Fibroblast of lung (primary cell): ENCODE measurements at regions not wholly inside any gene's neighbourhood (a gene's known extent, or its start where the extent isn't known, plus 50 kb on each side); places are given as distances from the start of the nearest gene placed in this dataset.
A peak's percentile ranks its signal among the peaks of the same experiment; 100 is the strongest.

Experiments used
- DNase-seq, 2 donors: peaks; one replicate each; pipeline versions ENCODE4 v3.0.0 to v3.0.0-alpha.2; 2010; ENCODE audit warnings: low read depth in 2 of 2
- H2AFZ ChIP-seq: 2 replicates; pipeline ENCODE4 v1.5.1; 2012; ENCODE audit warnings: low read length, control low read depth, inconsistent platforms
- H3K27ac ChIP-seq: 2 replicates; pipeline ENCODE4 v1.5.1; 2011; ENCODE audit warnings: low read length, control low read depth; ENCODE audit not compliant: insufficient read depth
- H3K27me3 ChIP-seq: 2 replicates; pipeline ENCODE4 v1.5.1; 2011; ENCODE audit warnings: mild to moderate bottlenecking, low read length; ENCODE audit not compliant: control insufficient read depth, insufficient read depth
- H3K36me3 ChIP-seq: 2 replicates; pipeline ENCODE4 v1.5.1; 2011; ENCODE audit warnings: low read length; ENCODE audit not compliant: control insufficient read depth, insufficient read depth
- H3K4me1 ChIP-seq: 2 replicates; pipeline ENCODE4 v1.5.1; 2011; ENCODE audit warnings: low read length; ENCODE audit not compliant: control insufficient read depth, insufficient read depth; ENCODE audit errors: extremely low read depth
- H3K4me2 ChIP-seq: 2 replicates; pipeline ENCODE4 v1.5.1; 2011; ENCODE audit warnings: low read length, control low read depth; ENCODE audit not compliant: insufficient read depth; ENCODE audit errors: extremely low read depth
- H3K4me3 ChIP-seq, 4 experiments: fragments of 200-600 bp in 1 of 4; sonication (generic) in 1 of 4; replicated peaks in 1 of 4; 2 replicates each; pipeline ENCODE4 v1.5.1; 2011 to 2016; ENCODE audit warnings: low read length in 4 of 4, low read depth in 3 of 4, mild to moderate bottlenecking in 3 of 4, control low read depth in 2 of 4, inconsistent platforms in 1 of 4, mixed read lengths in 1 of 4; ENCODE audit not compliant: insufficient read depth in 1 of 4; ENCODE audit errors: control extremely low read depth in 1 of 4
- H3K79me2 ChIP-seq: 2 replicates; pipeline ENCODE4 v1.5.1; 2012; ENCODE audit warnings: mild to moderate bottlenecking, low read length, inconsistent platforms; ENCODE audit not compliant: control insufficient read depth, insufficient read depth
- H3K9ac ChIP-seq: 2 replicates; pipeline ENCODE4 v1.5.1; 2011; ENCODE audit warnings: mild to moderate bottlenecking, low read length, control low read depth; ENCODE audit not compliant: insufficient read depth
- H3K9me3 ChIP-seq: 2 replicates; pipeline ENCODE4 v1.5.1; 2012; ENCODE audit warnings: low read depth, low read length; ENCODE audit not compliant: control insufficient read depth, insufficient read depth
- H4K20me1 ChIP-seq: 2 replicates; pipeline ENCODE4 v1.5.1; 2011; ENCODE audit warnings: low read length; ENCODE audit not compliant: control insufficient read depth, insufficient read depth; ENCODE audit errors: extremely low read depth
- EZH2 ChIP-seq: IDR thresholded peaks from 2 replicates; pipeline ENCODE4 v1.5.1; 2012; ENCODE audit warnings: low read length, control low read depth, mild to moderate bottlenecking; ENCODE audit errors: missing control alignments
- TF ChIP-seq, protein P1 (sequence below), 2 donors: IDR thresholded peaks in 1 of 2; conservative IDR thresholded peaks in 1 of 2; 1 replicate in 1 of 2; 2 replicates in 1 of 2; pipeline ENCODE4 v1.5.1; 2011 to 2012; ENCODE audit warnings: low read length in 2 of 2, control low read depth in 1 of 2, inconsistent platforms in 1 of 2, low read depth in 1 of 2, mild to moderate bottlenecking in 1 of 2

- no peaks in the 10 kb centered on the region for H4K20me1 ChIP-seq
- H3K9me3 ChIP-seq = no peaks in the 10 kb centered on the region
- H3K27ac ChIP-seq = no peak overlapping the region
- H2AFZ ChIP-seq = no peak overlapping the region
- DNase-seq = no peak
- peaks cover 15% of the 10 kb centered on the region for H3K4me1 ChIP-seq
- H3K79me2 ChIP-seq = no peaks in the 10 kb centered on the region
- H3K4me3 ChIP-seq = no peak overlapping the region
- no peak overlapping the region for H3K4me2 ChIP-seq
- no peaks in the 10 kb centered on the region for H3K27me3 ChIP-seq
- TF ChIP-seq EZH2 = no peak
- TF ChIP-seq, protein P1, sequence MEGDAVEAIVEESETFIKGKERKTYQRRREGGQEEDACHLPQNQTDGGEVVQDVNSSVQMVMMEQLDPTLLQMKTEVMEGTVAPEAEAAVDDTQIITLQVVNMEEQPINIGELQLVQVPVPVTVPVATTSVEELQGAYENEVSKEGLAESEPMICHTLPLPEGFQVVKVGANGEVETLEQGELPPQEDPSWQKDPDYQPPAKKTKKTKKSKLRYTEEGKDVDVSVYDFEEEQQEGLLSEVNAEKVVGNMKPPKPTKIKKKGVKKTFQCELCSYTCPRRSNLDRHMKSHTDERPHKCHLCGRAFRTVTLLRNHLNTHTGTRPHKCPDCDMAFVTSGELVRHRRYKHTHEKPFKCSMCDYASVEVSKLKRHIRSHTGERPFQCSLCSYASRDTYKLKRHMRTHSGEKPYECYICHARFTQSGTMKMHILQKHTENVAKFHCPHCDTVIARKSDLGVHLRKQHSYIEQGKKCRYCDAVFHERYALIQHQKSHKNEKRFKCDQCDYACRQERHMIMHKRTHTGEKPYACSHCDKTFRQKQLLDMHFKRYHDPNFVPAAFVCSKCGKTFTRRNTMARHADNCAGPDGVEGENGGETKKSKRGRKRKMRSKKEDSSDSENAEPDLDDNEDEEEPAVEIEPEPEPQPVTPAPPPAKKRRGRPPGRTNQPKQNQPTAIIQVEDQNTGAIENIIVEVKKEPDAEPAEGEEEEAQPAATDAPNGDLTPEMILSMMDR (conservative IDR thresholded peaks at IDR 0.05 in 1 of 2, IDR thresholded peaks at IDR 0.05 in 1 of 2; ENCODE audit: low read depth in 1 of 2, low read length in 2 of 2) = no peak
- no peaks in the 10 kb centered on the region for H3K36me3 ChIP-seq
- H3K9ac ChIP-seq = no peak overlapping the region
Measured at GRCh38 chr2:66896131-66896530, 461.2 kb downstream of the MEIS1 start.

GRCh38 chr2:66897181-66897580 is 462.3 kb downstream of the MEIS1 start:
- no peaks in the 10 kb centered on the region for H3K27me3 ChIP-seq
- peak overlapping the region; percentile 64 for H2AFZ ChIP-seq
- peak overlapping the region; percentile 59 for H3K4me2 ChIP-seq
- no peak overlapping the region for H3K4me3 ChIP-seq
- H4K20me1 ChIP-seq = no peaks in the 10 kb centered on the region
- DNase-seq = peak; percentile 42 to 87
- H3K9me3 ChIP-seq = no peaks in the 10 kb centered on the region
- no peaks in the 10 kb centered on the region for H3K36me3 ChIP-seq
- H3K4me1 ChIP-seq = peaks cover 15% of the 10 kb centered on the region
- TF ChIP-seq, protein P1 (conservative IDR thresholded peaks at IDR 0.05 in 1 of 2, IDR thresholded peaks at IDR 0.05 in 1 of 2; ENCODE audit: low read depth in 1 of 2, low read length in 2 of 2) = no peak
- TF ChIP-seq EZH2 = no peak
- no peak overlapping the region for H3K27ac ChIP-seq
- H3K9ac ChIP-seq = no peak overlapping the region
- no peaks in the 10 kb centered on the region for H3K79me2 ChIP-seq

DNA sequence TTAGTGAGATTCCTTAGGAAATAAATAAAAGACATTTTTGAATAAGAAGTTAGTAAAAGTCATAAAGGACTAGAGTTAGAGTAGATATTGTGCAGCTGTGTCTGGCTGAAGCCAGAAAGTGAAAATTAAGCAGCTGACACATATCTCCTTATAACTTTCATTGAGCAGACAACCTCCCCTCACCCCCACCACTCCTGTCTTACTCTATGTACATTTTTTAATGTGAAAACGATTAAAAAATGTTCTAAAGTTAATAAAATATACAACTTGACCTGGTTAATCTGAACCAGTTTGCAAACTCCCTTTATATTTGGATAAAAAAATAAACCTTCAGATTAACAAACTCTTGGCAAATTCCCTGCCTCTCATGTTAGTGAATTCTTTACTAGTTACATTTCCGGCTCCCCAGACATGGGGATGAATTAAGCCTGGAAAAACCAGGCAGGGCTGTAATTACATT is 462.8 kb downstream of the MEIS1 start:
- peak; percentile 48 to 55 for DNase-seq
- Histone ChIP-seq H3K4me3 (no peak overlapping the region), H3K9ac (no peak overlapping the region), H3K4me2 (peak overlapping the region; percentile 8), H3K9me3 (no peaks in the 10 kb centered on the region), H4K20me1 (no peaks in the 10 kb centered on the region), H3K27me3 (no peaks in the 10 kb centered on the region), H3K4me1 (peaks cover 15% of the 10 kb centered on the region), H2AFZ (no peak overlapping the region), H3K79me2 (no peaks in the 10 kb centered on the region), H3K36me3 (no peaks in the 10 kb centered on the region), H3K27ac (no peak overlapping the region)
- TF ChIP-seq EZH2 = no peak
- TF ChIP-seq, protein P1 (conservative IDR thresholded peaks at IDR 0.05 in 1 of 2, IDR thresholded peaks at IDR 0.05 in 1 of 2; ENCODE audit: low read depth in 1 of 2, low read length in 2 of 2) = no peak
